ENCODE measurements at regions not wholly inside any gene's neighbourhood (a gene's known extent, or its start where the extent isn't known, plus 50 kb on each side); places are given as distances from the start of the nearest gene placed in this dataset. TPM values are rescaled to one million over a fixed set of nuclear protein-coding genes. Genes with fewer than 3 reads are reported as not detected.

GRCh38 chr1:93023281-93023680, 55.8 kb upstream of the MTF2 start:
- DNase-seq (ENCODE audit: low read depth), result no peak
- TF ChIP-seq, protein P1, sequence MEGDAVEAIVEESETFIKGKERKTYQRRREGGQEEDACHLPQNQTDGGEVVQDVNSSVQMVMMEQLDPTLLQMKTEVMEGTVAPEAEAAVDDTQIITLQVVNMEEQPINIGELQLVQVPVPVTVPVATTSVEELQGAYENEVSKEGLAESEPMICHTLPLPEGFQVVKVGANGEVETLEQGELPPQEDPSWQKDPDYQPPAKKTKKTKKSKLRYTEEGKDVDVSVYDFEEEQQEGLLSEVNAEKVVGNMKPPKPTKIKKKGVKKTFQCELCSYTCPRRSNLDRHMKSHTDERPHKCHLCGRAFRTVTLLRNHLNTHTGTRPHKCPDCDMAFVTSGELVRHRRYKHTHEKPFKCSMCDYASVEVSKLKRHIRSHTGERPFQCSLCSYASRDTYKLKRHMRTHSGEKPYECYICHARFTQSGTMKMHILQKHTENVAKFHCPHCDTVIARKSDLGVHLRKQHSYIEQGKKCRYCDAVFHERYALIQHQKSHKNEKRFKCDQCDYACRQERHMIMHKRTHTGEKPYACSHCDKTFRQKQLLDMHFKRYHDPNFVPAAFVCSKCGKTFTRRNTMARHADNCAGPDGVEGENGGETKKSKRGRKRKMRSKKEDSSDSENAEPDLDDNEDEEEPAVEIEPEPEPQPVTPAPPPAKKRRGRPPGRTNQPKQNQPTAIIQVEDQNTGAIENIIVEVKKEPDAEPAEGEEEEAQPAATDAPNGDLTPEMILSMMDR (IDR thresholded peaks at IDR 0.05; ENCODE audit: insufficient read depth, low read depth, low read length), result no peak
- no peak overlapping the region for H3K4me3 ChIP-seq (ENCODE audit: low read depth, low read length)

- no peak for DNase-seq (ENCODE audit: low read depth)
Measured at GRCh38 chr1:93025572-93025971, 53.5 kb upstream of the MTF2 start.

GRCh38 chr1:93028542-93028941, 50.5 kb upstream of the MTF2 start:
- no peak overlapping the region for H3K4me3 ChIP-seq (ENCODE audit: low read depth, low read length)
- DNase-seq (ENCODE audit: low read depth), result no peak
- TF ChIP-seq, protein P1 (IDR thresholded peaks at IDR 0.05; ENCODE audit: insufficient read depth, low read depth, low read length), result no peak

More at GRCh38 chr1:93025572-93025971, 53.5 kb upstream of the MTF2 start:
- TF ChIP-seq, protein P1 (IDR thresholded peaks at IDR 0.05; ENCODE audit: insufficient read depth, low read depth, low read length), result no peak
- H3K4me3 ChIP-seq (ENCODE audit: low read depth, low read length), result no peak overlapping the region

Small RNA genes in the stretch of these regions (small RNA-seq; reads per million reads assigned to genes)
- gene RF00019, result not detected
- gene RN7SKP123, result not detected
